Endothelial cell of umbilical vein (primary cell): ENCODE measurements at regions not wholly inside any gene's neighbourhood (a gene's known extent, or its start where the extent isn't known, plus 50 kb on each side); places are given as distances from the start of the nearest gene placed in this dataset.

Experiments
- BruUV-seq: library from RNA; stranded (reverse); fragments of 400-500 nt; replicated peaks from 2 replicates; lab custom pipeline; 2021; lab: Mats Ljungman, UMichigan
- CTCF ChIA-PET: fragments of 300-600, 350-600 bp; sonication (Branson Sonifier 250); formaldehyde crosslinking; loops from one replicate; lab custom pipeline; 2021; ENCODE audit warnings: antibody characterized with exemption, inconsistent platforms; lab: Charles Lee
- POLR2A ChIA-PET: fragments of 300-600, 350-600 bp; sonication (Branson Sonifier 250); formaldehyde crosslinking; loops from one replicate; lab custom pipeline; 2021; ENCODE audit warnings: antibody characterized with exemption, inconsistent platforms; lab: Charles Lee
- DNase-seq: peaks from one replicate; pipeline ENCODE4 v3.0.0-alpha.2; 2011; ENCODE audit warnings: low read depth, low spot score
- FAIRE-seq: peaks from 2 replicates; lab custom pipeline; 2011; peaks lifted over from hg19 to GRCh38; lab: Jason Lieb, UNC
- H2AFZ ChIP-seq: 2 replicates; pipeline ENCODE4 v1.6.0; 2012; ENCODE audit warnings: low read depth, low read length, control low read depth, inconsistent platforms
- H3K27ac ChIP-seq: 2 replicates; pipeline ENCODE4 v1.5.1; 2011; ENCODE audit warnings: low read depth, mild to moderate bottlenecking, control low read depth, low read length, moderate library complexity; ENCODE audit not compliant: insufficient read depth
- H3K27me3 ChIP-seq, 2 experiments: 2 replicates each; pipeline versions ENCODE4 v1.6.0 to v1.6.1; 2011; ENCODE audit warnings: low read length in 2 of 2, mixed read lengths in 1 of 2; ENCODE audit not compliant: control insufficient read depth in 2 of 2, insufficient read depth in 2 of 2
- H3K36me3 ChIP-seq, 2 experiments: 2 replicates in 1 of 2; 3 replicates in 1 of 2; pipeline ENCODE4 v1.5.1; 2011; ENCODE audit warnings: low read length in 2 of 2, mild to moderate bottlenecking in 1 of 2, moderate library complexity in 1 of 2; ENCODE audit not compliant: control insufficient read depth in 2 of 2, insufficient read depth in 2 of 2; ENCODE audit errors: extremely low read depth in 1 of 2
- H3K4me1 ChIP-seq: 3 replicates; pipeline ENCODE4 v1.5.1; 2011; ENCODE audit warnings: mild to moderate bottlenecking, low read length; ENCODE audit not compliant: control insufficient read depth, insufficient read depth; ENCODE audit errors: extremely low read depth
- H3K4me2 ChIP-seq: 2 replicates; pipeline ENCODE4 v1.6.1; 2011; ENCODE audit warnings: low read length, control low read depth, mixed read lengths; ENCODE audit not compliant: insufficient read depth
- H3K4me3 ChIP-seq, 3 experiments: fragments of 200-600 bp in 1 of 3; sonication (generic), shearing (Covaris generic) in 1 of 3; replicated peaks in 1 of 3; 2 replicates each; pipeline ENCODE4 v1.5.1; 2011 to 2016; ENCODE audit warnings: control low read depth in 3 of 3, low read length in 3 of 3, mild to moderate bottlenecking in 2 of 3, inconsistent platforms in 1 of 3, low read depth in 1 of 3, moderate library complexity in 1 of 3; ENCODE audit not compliant: insufficient read depth in 1 of 3
- H3K79me2 ChIP-seq: 2 replicates; pipeline ENCODE4 v1.6.0; 2012; ENCODE audit warnings: low read length, inconsistent platforms; ENCODE audit not compliant: control insufficient read depth, insufficient read depth
- H3K9ac ChIP-seq: replicated peaks from 2 replicates; pipeline ENCODE3; 2011; ENCODE audit warnings: low read length, control low read depth; ENCODE audit not compliant: insufficient read depth; ENCODE audit errors: extremely low read depth
- H3K9me1 ChIP-seq: replicated peaks from 3 replicates; pipeline ENCODE4 v1.6.0; 2011; ENCODE audit warnings: mild to moderate bottlenecking, low read length; ENCODE audit not compliant: control insufficient read depth, insufficient read depth; ENCODE audit errors: extremely low read depth
- H3K9me3 ChIP-seq: replicated peaks from 2 replicates; pipeline ENCODE4 v1.5.1; 2012; ENCODE audit warnings: low read length, inconsistent platforms; ENCODE audit not compliant: control insufficient read depth, insufficient read depth
- H4K20me1 ChIP-seq: replicated peaks from 2 replicates; pipeline ENCODE3; 2011; ENCODE audit warnings: mild to moderate bottlenecking, low read length; ENCODE audit not compliant: control insufficient read depth, insufficient read depth; ENCODE audit errors: extremely low read depth
- CTCF ChIP-seq, 2 donors: IDR thresholded peaks; 1 replicate in 1 of 2; 2 replicates in 1 of 2; pipeline ENCODE4 v1.5.1; 2011; ENCODE audit warnings: low read length in 2 of 2, mild to moderate bottlenecking in 2 of 2, moderate library complexity in 2 of 2, control low read depth in 1 of 2, inconsistent platforms in 1 of 2, low read depth in 1 of 2; ENCODE audit not compliant: insufficient read depth in 1 of 2; ENCODE audit errors: extremely low read depth in 1 of 2
- EZH2 ChIP-seq: IDR thresholded peaks from 2 replicates; pipeline ENCODE4 v1.6.1; 2012; ENCODE audit warnings: borderline replicate concordance, low read depth, mild to moderate bottlenecking, moderate library complexity, low read length, inconsistent platforms; ENCODE audit not compliant: severe bottlenecking
- FOS ChIP-seq: IDR thresholded peaks from 2 replicates; pipeline ENCODE4 v1.6.1; 2011; ENCODE audit warnings: mild to moderate bottlenecking, low read length, moderate library complexity, borderline replicate concordance; ENCODE audit not compliant: insufficient read depth
- GATA2 ChIP-seq: IDR thresholded peaks from 2 replicates; pipeline ENCODE4 v1.7.0; 2011; ENCODE audit warnings: low read depth, mild to moderate bottlenecking, moderate library complexity, mixed read lengths, low read length; ENCODE audit not compliant: insufficient read length, insufficient read depth
- JUN ChIP-seq: IDR thresholded peaks from 2 replicates; pipeline ENCODE4 v1.6.1; 2011; ENCODE audit warnings: borderline replicate concordance, low read depth; ENCODE audit not compliant: insufficient read length, insufficient read depth
- MAX ChIP-seq: IDR thresholded peaks from 2 replicates; pipeline ENCODE4 v1.6.1; 2011; ENCODE audit not compliant: insufficient read depth, insufficient read length
- MYC ChIP-seq: IDR thresholded peaks from one replicate; pipeline ENCODE4 v1.6.1; 2011; ENCODE audit warnings: mild to moderate bottlenecking, low read depth, low read length
- POLR2A ChIP-seq: IDR thresholded peaks from 2 replicates; pipeline ENCODE4 v1.6.1; 2012; ENCODE audit warnings: low read depth, mild to moderate bottlenecking, control low read depth, low read length
- POLR2AphosphoS5 ChIP-seq: IDR thresholded peaks from 2 replicates; pipeline ENCODE4 v1.6.1; 2012; ENCODE audit warnings: low read depth, mild to moderate bottlenecking, control low read depth, low read length, moderate library complexity; ENCODE audit not compliant: insufficient read depth
- dilution Hi-C: fragments of 300-500 bp; cut with MboI; formaldehyde crosslinking; loops from one replicate; pipeline ENCODE4 v1.15.0; 2019; ENCODE audit warnings: low sequenced_read_pairs; ENCODE audit not compliant: extremely low pct_ligation_motif_present
- intact Hi-C: fragments of 100-400 bp; cut with micrococcal nuclease; formaldehyde crosslinking; loops from one replicate; pipeline ENCODE4 v1.10.0; 2022

GRCh38 chr2:58878778-58879177 lies 637.7 kb upstream of the FANCL start:
- Histone ChIP-seq H2AFZ (no peak overlapping the region), H3K27me3 (no peaks in the 10 kb centered on the region), H3K4me3 (no peak overlapping the region), H3K4me1 (no peaks in the 10 kb centered on the region), H3K9me3 (no peaks in the 10 kb centered on the region), H3K79me2 (no peaks in the 10 kb centered on the region), H3K9ac (no peak overlapping the region), H3K27ac (no peak overlapping the region), H3K4me2 (no peak overlapping the region), H3K9me1 (no peaks in the 10 kb centered on the region), H4K20me1 (no peaks in the 10 kb centered on the region), H3K36me3 (no peaks in the 10 kb centered on the region)
- intact Hi-C loops, result no loop called here
- no peak for DNase-seq
- ChIA-PET POLR2A (no interaction called here), CTCF (no interaction called here)
- BruUV-seq, result no TSS peak
- no peak for FAIRE-seq
- dilution Hi-C loops, result no loop called here
- no peak for TF ChIP-seq CTCF (IDR thresholded peaks at IDR 0.05; ENCODE audit: extremely low read depth in 1 of 2, insufficient read depth in 1 of 2, low read depth in 1 of 2, low read length in 2 of 2)
- no peak for TF ChIP-seq GATA2
- TF ChIP-seq JUN, result no peak
- TF ChIP-seq MAX, result no peak

- BruUV-seq, result no TSS peak
- H3K27ac ChIP-seq, result no peak overlapping the region
- no peak overlapping the region for H3K4me3 ChIP-seq
- TF ChIP-seq MYC, result no peak
- TF ChIP-seq GATA2, result no peak
- no peak for TF ChIP-seq CTCF (IDR thresholded peaks at IDR 0.05; ENCODE audit: extremely low read depth in 1 of 2, insufficient read depth in 1 of 2, low read depth in 1 of 2, low read length in 2 of 2)
- no peak for TF ChIP-seq POLR2A
- no peak for TF ChIP-seq POLR2AphosphoS5
- TF ChIP-seq JUN, result no peak
- no peak for TF ChIP-seq MAX
- no peak for TF ChIP-seq FOS
- no peak for TF ChIP-seq EZH2
- no peaks in the 10 kb centered on the region for H3K4me1 ChIP-seq
- DNase-seq (no peak), FAIRE-seq (no peak)
- no peak overlapping the region for H3K4me2 ChIP-seq
- H3K79me2 ChIP-seq, result no peaks in the 10 kb centered on the region
- H3K9me3 ChIP-seq, result no peaks in the 10 kb centered on the region
- no peaks in the 10 kb centered on the region for H3K36me3 ChIP-seq
- ChIA-PET CTCF (no interaction called here), POLR2A (no interaction called here)
- dilution Hi-C loops, result no loop called here
- H3K27me3 ChIP-seq, result no peaks in the 10 kb centered on the region
- H3K9me1 ChIP-seq, result no peaks in the 10 kb centered on the region
- no peaks in the 10 kb centered on the region for H4K20me1 ChIP-seq
- H3K9ac ChIP-seq, result no peak overlapping the region
- no peak overlapping the region for H2AFZ ChIP-seq
- intact Hi-C loops, result no loop called here
Measured at GRCh38 chr2:58876126-58876525, 635.0 kb upstream of the FANCL start.
